ENCODE measurements at regions not wholly inside any gene's neighbourhood (a gene's known extent, or its start where the extent isn't known, plus 50 kb on each side); places are given as distances from the start of the nearest gene placed in this dataset.
"Not testable (repeated sequence)": the region's sequence is repeated elsewhere in the genome, so short reads cannot be mapped to it uniquely, and the experiment has no call there.

DNA sequence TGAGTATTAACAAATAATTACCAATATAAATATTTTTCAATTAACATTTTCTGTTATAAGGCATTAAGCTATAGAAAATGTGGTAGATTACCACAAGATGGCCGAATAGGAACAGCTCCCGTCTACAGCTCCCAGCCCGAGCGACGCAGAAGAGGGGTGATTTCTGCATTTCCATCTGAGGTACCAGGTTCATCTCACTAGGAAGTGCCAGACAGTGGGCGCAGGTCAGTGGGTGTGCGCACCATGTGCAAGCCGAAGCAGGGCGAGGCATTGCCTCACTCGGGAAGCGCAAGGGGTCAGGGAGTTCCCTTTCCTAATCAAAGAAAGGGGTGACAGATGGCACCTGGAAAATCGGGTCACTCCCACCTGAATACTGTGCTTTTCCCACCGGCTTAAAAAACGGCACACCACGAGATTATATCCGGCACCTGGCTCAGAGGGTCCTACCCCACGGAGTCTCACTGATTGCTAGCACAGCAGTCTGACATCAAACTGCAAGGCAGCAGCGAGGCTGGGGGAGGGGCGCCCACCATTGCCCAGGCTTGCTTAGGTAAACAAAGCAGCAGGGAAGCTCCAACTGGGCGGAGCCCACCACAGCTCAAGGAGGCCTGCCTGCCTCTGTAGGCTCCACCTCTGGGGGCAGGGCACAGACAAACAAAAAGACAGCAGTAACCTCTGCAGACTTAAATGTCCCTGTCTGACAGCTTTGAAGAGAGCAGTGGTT, 808.4 kb downstream of the FSCB start:
- DNase-seq (ENCODE audit: low spot score) = not testable (repeated sequence)

DNA sequence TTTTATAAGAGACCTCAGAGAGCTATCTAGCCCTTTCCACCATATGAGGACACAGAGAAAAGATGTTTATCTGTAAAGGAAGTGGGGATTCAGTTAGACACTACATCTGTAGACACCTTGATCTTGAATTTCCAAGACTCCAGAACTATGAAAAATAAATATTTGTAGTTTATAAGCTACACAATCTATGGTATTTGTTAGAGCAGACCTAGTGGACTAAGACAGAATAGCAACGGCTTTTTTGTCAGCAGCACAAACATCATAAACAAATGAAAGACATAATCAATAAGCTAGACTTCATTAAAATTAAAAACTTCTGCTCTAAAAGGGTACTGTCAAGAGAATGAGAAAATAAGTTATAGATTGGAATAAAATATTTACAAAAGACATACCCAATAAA, 810.1 kb downstream of the FSCB start:
- no peak for DNase-seq (ENCODE audit: low spot score)

DNA sequence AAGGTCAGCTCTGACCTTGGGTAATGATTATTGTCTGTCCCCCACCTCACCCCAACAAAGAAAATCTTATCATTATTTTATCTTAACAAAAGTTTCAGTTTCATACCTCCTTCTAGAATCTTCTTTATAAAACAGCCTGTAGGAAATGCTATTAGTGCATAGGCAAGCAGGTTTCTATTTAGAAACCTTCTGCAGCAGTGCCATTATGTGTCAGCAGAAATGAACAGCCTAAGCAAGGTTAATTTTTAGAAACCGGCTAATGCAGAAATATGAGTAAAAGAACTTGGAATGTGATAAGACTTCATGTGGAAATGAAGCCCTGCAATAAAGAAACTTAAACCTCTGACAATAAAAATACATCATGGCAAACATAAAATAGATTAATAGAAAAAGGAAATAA, 814.4 kb downstream of the FSCB start:
- DNase-seq (ENCODE audit: low spot score) = no peak

DNA sequence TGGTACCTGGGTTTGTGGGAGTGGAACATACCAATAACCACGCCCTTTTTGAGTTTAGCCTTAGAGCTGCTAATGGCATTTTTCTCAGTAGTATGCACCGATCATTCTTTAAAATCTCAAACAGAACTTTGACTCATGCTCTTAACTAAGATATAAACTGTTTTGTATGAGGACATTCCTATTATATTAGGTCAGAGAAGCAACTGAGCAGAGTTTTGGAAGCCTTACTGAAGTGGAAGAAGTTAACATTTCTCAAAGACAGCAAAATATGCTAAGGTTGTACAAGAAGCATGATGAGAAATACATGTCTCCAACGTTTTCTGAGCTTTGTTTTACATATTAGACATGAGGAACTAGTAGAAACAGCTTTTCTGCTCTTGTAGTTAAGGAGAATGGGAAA, 819.2 kb downstream of the FSCB start:
- DNase-seq (ENCODE audit: low spot score) = no peak

DNA sequence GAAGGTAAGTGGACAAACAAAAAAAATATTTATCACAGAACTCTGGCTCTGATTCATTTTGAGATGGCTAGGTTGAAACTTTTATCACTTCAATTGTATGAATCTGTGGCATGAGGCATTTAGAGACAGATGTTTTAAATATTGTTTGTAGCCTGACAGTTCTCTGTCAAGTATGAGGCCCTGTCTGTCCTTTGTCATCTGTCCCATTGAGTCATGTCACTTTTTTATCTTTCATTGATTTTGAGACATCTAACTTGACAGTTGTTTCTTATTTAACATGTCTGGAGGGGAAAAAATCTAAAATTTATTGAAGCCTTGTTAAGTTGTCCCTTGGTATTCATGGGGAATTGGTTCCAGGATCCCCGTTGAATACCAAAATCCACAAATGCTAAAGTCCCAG, 829.5 kb downstream of the FSCB start:
- DNase-seq (ENCODE audit: low spot score) = no peak

DNA sequence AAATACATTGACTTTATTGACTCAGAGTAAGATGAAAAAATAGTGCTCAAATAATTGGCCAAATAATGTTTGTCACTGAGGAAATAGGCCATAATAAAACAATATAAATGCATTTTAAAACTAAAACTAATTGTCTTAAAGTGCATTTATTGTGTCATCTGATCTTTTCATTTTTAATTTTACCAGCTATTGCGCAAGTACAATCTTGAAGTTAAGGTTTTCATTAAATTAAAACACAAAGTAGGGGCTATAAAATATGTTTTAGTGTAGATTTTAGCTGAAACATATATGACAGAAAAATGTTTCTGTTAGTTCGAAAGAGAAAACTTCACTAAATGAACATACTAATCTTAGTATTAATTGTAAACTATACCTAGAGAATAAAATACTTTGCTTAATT, 832.8 kb downstream of the FSCB start:
- no peak for DNase-seq (ENCODE audit: low spot score)

DNA sequence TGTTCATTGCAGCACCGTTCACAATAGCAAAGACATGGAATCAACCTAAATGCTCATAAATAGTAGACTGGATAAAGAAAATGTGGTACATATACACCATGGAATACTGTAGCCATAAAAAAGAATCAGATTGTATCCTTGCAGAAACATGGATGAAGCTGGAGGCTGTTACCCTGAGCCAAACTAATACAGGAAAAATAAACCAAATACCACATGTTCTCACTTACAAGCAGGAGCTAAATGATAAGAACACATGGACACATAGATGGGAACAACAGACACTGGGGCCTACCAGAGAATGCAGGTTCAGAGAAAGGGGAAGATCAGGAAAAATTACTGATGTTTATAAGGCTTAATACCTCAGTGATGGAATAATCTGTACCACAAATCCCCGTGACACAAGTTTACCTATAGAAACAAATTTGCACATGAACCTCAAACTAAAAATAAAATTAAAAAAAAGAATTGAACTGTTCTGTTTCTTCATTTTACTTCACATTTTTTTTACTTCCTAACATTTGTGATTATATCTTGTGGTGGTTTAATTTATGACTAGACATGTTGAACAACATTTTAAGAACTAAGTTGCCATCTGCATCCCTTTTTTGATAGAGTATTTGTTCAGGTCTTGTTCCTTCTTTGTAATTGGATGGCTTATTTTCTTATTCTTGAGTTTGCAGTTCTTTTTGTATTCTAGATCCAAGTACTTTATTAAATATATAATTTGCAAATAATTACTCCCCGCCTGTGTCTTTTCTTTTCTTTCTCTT, 835.2 kb downstream of the FSCB start:
- DNase-seq (ENCODE audit: low spot score) = no peak

DNA sequence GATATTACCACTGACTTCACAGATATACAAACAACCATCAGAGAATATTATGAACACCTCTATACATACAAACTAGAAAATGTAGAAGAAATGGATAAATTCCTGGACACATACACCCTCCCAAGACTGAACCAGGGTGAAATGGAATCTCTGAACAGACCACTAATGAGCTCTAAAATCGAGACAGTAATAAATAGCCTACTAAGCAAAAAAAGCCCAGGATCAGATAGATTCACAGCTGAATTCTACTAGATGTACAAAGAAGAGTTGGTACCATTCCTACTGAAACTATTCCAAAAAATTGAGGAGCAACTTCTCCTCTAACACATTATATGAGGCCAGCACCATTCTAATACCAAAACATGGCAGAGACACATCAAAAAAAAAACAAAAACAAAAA, 837.7 kb downstream of the FSCB start:
- DNase-seq (ENCODE audit: low spot score) = no peak

DNA sequence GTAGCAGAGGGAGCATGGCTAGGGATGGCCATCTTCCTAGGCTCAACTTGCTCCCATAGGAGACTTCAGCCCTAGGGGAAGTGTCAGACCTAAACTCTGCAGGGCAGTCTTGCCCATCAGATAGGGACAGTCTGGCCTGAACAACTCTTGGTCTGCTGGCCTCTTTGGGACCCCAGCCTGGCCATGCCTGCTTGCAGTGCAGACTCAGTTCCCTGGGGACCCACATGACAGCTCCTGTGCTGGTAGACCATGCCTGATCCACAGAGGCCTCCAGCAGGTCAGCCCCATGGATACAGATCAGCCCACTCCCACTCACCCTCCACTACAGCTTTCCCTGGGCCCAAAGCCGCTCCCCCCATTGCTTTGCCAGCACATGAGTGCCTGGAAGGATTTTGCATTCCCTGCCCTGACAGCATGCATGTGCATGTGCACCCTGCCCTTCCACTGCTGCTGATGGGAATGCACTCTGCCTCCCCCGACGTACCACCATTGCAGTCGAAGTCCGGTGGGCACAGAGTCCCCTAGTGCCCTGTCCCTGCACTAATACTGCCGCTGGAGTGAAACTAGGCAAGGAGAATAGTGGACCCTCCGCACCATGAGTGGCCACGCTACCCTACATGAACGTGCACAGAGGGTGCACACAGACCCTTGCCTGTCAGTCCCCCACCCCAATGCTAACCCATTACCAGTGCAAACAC, 841.4 kb downstream of the FSCB start:
- DNase-seq (ENCODE audit: low spot score) = no peak

DNA sequence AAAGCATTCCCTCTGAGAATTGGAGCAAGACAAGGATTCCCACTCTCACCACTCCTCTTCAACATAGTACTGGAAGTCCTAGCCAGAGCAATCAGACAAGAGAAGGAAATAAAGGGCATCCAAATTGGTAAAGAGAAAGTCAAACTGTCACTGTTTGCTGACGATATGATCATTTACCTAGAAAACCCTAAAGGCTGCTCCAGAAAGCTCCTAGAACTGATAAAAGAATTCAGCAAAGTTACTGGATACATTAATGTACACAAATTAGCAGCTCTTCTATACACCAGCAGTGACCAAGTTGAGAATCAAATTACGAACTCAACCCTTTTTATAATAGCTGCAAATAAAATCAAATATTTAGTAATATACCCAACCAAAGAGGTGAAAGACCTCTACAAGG, 851.9 kb downstream of the FSCB start:
- not testable (repeated sequence) for DNase-seq (ENCODE audit: low spot score)

DNA sequence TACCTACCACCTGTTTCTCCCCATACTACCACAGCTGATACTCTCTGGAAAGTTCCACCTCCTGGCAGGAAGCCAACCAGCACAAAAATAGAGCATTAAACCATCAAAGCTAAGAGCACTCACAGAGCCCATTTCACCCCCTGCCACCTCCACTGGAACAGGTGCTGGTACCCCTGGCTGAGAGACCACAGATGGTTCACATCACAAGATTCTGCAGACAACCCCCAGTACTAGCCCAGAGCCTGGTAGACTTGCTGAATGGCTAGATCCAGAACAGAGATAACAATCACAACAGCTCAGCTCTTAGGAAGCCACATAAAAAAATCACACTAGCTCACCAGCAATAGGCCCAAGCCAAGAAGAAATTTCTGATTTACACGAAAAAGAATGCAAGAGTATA, 855.2 kb downstream of the FSCB start:
- no peak for DNase-seq (ENCODE audit: low spot score)

DNA sequence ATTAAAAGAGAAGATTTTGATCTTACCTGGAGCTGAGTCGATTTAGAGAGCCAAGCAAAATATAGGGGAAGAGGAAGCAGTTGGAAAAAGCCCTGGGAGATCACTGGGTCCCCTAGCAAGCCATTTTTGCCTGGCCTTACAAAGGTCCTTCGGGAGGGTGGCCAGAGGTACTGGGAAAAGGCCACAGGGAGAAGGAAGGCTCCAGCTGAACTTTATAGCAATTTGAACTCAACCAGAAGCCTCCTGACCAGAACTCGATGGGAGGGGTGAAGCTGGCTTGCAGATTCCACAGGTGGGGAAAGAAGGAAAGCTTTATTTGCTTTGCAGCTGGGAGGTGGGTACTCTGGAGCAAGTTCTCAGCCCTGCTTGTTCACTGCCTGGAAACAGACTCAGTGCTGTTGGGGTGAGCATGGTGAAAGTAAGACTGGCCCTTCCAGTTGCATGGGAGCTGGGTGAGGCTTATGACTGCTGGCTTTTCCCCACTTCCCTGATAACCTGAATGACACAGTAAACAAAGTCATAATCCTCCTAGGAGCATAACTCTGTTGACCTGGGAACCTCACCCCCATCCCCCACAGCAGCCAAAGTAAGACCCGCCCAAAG, 855.8 kb downstream of the FSCB start:
- no peak for DNase-seq (ENCODE audit: low spot score)

DNA sequence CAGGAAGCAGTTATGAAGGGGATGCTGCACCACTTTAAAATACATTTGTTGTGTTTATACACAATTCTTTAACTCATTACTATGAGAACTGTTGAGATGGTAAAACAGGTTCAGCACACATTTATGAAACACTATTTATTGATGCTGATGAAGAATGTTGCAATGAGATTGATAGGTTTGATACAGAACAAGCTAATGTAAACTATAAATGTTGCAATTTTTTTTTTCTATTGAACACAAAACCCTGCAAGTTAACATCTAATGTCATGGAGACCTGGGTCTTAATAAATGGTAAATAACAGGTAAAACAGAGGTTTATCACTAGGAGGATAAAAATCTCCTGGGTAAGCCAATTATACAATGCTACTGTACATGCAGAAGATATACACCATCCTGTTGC, 857.6 kb downstream of the FSCB start:
- DNase-seq (ENCODE audit: low spot score) = no peak

DNA sequence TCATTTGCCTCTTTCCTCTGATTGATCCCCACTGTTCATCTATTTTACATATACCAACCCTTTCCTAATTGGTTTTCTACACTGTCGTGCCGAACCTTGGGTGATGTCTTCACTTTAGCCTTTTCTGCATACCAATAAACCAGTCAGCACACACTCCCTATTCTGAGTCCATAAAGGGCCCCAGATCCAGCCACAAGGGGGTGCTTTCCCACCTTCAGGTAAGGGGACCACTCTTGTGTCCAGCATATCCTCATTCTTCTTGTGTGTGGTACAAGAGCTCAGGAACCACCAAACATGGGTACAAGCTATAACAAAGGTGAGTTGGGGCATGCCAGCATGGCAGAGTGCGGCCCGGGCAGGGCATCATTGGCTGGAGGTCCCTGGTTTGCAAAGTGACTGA, 859.8 kb downstream of the FSCB start:
- no peak for DNase-seq (ENCODE audit: low spot score)

DNA sequence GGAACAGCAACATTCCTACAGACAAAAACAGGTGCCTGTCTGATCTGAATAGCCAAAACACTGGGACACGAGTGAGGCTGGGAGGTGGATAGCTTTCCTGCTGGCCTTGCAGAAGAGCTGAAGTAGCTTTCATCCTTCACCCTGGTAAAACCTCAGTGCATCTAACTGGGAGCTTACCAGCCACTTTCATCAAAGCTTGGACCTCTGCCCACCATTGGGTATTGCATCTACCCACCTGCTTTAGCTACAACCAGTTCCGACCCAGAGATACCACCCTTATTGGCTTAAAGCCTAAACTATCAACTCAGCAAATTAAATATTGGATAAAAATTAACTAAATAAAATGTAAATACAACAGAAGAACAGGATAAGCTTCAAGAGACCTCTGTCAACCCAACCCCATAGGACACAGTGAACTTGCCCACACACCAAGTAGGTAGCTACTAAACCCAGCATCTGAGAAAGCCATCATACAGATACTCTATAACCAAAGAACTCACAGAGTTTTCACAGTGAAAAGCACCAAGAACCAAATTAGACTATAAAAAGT, 866.3 kb downstream of the FSCB start:
- DNase-seq (ENCODE audit: low spot score) = no peak

DNA sequence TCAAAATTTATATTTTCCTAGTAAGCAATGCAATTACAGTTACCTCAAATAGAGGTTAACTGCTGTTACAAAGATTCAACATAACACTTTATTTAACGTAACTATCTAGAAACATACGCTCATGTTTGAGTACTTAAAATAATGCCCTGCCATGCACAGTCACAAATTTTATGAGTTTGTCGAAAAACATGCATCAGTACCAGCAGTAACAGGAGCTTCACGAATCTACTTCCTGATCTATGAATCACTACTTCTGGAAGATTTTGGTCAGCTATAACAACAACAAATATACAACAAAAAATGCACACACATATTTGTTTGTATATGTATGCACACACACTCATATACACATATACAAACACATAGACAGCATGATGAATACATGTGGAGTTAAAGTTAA, 881.8 kb downstream of the FSCB start:
- DNase-seq (ENCODE audit: low spot score) = no peak

DNA sequence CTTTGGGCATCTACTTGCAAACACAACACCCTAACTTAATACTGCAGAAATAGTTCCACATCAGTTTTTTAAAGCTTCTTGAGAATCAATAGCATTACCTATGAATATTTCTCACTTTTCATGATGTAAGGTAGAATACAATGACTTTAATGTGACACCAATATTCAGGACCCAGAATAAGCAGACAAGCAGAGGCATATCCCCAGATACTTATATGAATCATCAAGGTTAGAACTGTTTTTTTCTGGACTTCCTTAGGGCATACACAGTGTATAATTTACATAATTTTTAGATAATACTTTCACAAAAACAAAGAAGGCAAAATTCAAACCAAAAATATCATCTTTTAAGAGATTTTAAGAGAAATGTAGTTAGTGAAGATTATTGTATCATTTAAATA, 885.8 kb downstream of the FSCB start:
- DNase-seq (ENCODE audit: low spot score) = no peak

DNA sequence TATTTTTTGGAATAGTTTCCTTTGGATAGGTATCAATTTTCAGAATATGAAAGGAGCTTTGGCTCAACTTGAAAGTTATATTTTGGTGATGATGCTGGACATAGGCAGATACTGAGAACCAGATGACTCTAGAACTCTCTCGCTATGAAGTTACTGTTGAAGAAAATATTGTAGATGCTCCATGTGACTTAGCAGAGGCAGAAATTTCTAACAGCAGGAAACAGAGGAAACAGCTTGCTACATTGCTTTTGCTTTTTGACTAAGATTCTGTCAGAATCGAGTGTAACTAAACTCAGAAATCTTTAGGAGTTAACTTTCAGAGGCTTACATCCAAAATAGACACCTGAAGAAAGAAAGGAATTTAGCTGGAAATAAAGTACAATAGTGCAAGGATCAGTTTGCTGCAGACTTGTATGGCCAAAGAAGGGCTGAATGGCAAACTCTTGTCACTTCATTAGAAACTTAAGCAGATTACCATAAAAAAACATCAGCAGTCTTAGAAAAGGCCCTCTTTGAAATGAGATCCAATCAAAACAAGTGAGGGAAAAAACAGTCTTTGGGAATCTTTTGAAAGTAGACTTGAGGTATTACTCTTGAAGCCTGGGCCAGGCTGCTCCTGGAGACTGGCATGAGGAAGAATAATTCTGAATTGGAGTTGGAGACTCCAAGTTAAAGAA, 911.8 kb downstream of the FSCB start:
- no peak for DNase-seq (ENCODE audit: low spot score)

DNA sequence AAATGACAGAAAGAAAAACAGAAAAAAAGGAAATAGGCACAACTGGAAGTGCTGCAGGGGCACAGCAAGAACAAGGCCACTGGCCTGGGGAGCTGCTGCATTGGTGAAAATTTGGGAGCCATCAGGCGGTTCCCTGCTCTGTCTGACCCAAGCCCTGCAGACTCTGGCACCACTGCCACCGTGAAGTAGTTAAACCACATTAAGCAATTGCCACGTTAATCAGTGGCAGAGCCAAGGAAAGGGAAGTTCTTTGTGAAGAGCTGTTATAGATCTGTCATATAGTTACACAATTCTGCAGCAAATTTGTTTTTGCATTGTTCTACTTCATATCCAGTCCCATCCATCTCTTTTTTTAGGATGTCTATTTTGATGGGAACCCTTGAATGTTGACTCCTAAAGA, 915.3 kb downstream of the FSCB start:
- DNase-seq (ENCODE audit: low spot score) = no peak

DNA sequence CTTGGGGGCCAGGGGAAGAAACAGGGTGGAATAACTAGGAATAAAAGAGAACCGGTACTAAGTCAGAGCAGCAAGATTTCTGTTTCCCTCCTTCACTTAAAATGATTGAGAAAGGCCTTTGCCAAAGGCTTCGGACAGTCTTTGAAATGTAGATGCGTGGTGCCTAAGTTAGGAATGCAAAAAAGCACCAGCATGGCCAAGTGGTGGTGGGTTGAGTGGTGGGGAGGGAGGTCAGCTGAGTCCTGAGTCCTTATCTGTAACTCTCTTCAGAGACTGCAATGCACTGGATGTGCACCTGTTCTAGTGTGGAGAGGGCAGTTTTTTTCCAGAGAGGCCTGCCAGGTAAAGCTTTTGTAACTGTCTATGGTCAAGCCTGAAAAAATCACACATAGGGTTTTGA, 919.9 kb downstream of the FSCB start:
- no peak for DNase-seq (ENCODE audit: low spot score)

DNA sequence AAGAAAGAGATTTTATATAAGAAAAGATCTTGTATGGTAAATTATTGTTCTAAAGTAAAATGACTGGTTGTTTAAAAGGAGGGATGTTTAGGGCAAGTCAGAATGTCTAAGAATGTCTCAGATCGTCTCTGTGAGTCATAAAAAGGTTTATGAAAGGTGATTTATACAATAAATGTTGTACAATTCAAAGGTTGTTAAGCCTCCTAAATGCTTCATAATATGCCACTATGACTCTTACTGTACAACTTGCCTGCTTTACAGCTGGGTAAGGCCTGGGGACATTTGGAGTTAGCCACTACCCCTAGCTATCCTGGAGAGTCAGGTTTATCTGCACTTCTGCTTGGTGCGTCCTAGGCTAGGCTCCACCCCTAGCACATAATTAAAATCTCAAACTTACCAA, 927.4 kb downstream of the FSCB start:
- DNase-seq (ENCODE audit: low spot score) = no peak

DNA sequence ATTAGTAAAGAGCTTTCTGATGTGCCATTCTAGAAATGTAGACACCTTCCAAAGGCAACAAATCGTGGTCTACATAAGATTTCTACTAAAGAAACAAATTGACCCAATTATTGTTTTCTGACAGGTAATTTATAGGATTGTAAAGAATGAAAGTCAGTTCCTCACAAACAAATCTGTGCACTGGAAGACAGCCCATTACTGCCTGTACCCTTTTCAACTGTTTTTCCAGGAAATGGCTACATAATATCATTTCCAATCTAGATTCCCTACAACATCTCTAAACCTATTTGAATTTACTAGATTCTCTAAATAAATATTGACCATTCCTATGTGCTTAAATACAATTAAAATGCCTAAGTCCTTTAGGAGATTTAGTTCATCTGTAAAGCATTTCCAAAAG, 939.1 kb downstream of the FSCB start:
- no peak for DNase-seq (ENCODE audit: low spot score)
